WTC11 (cell line): ENCODE measurements at regions not wholly inside any gene's neighbourhood (a gene's known extent, or its start where the extent isn't known, plus 50 kb on each side); places are given as distances from the start of the nearest gene placed in this dataset.

Experiments
- ATAC-seq: fragments of 200-7000 bp; cut with Tn5 transposase; 2 replicates; pipeline ENCODE4 v1.10.0; 2021; ENCODE audit warnings: mild to moderate bottlenecking, moderate library complexity
- CTCF ChIA-PET: fragments of 300-600 bp; sonication (Branson Sonifier 250); formaldehyde crosslinking; loops from one replicate; lab custom pipeline; 2021; ENCODE audit warnings: antibody characterized with exemption; lab: Charles Lee
- POLR2A ChIA-PET: fragments of 350-600 bp; sonication (Branson Sonifier 250); formaldehyde crosslinking; loops from one replicate; lab custom pipeline; 2021; ENCODE audit warnings: antibody characterized with exemption; lab: Charles Lee
- DNase-seq: peaks from one replicate; pipeline ENCODE4 v3.0.0; 2021; ENCODE audit warnings: low spot score
- H3K27ac Mint-ChIP-seq: 2 replicates; pipeline ENCODE4 v1.8.0; 2021; ENCODE audit warnings: mixed read lengths
- H3K27me3 Mint-ChIP-seq: 2 replicates; pipeline ENCODE4 v1.8.0; 2021; ENCODE audit warnings: low read depth, mild to moderate bottlenecking, moderate library complexity, mixed read lengths
- H3K36me3 Mint-ChIP-seq: 2 replicates; pipeline ENCODE4 v1.8.0; 2021; ENCODE audit warnings: mixed read lengths
- H3K4me1 Mint-ChIP-seq: 2 replicates; pipeline ENCODE4 v1.8.0; 2022; ENCODE audit warnings: mixed read lengths
- H3K4me3 Mint-ChIP-seq: 2 replicates; pipeline ENCODE4 v1.8.0; 2021; ENCODE audit warnings: mild to moderate bottlenecking, moderate library complexity, mixed read lengths
- H3K9me3 Mint-ChIP-seq: 2 replicates; pipeline ENCODE4 v1.8.0; 2021; ENCODE audit warnings: mixed read lengths
- ATF6 ChIP-seq: sonication (generic); formaldehyde crosslinking; IDR thresholded peaks from 2 replicates; pipeline ENCODE4 v1.8.1; 2023; ENCODE audit warnings: mild to moderate bottlenecking, missing genetic modification reagents
- CBFB ChIP-seq: sonication (generic); formaldehyde crosslinking; IDR thresholded peaks from 2 replicates; pipeline ENCODE4 v1.8.1; 2022; ENCODE audit warnings: mild to moderate bottlenecking, low read depth, missing genetic modification reagents
- E2F4 ChIP-seq: sonication (generic); formaldehyde crosslinking; IDR thresholded peaks from 2 replicates; pipeline ENCODE4 v1.8.1; 2022; ENCODE audit warnings: low read depth, mild to moderate bottlenecking, moderate library complexity, missing genetic modification reagents, borderline replicate concordance
- E2F5 ChIP-seq: sonication (generic); formaldehyde crosslinking; IDR thresholded peaks from 2 replicates; pipeline ENCODE4 v1.8.1; 2022; ENCODE audit warnings: mild to moderate bottlenecking, moderate library complexity, missing genetic modification reagents
- FOXJ3 ChIP-seq: sonication (generic); formaldehyde crosslinking; IDR thresholded peaks from 2 replicates; pipeline ENCODE4 v1.9.0; 2021; ENCODE audit warnings: missing genetic modification reagents, mild to moderate bottlenecking, borderline replicate concordance
- GABPB1 ChIP-seq: sonication (generic); formaldehyde crosslinking; IDR thresholded peaks from 2 replicates; pipeline ENCODE4 v1.8.1; 2023; ENCODE audit warnings: mild to moderate bottlenecking, missing genetic modification reagents
- NFYB ChIP-seq: sonication (generic); formaldehyde crosslinking; conservative IDR thresholded peaks from 2 replicates; pipeline ENCODE4 v1.8.0; 2022; ENCODE audit warnings: low read depth, missing genetic modification reagents
- OVOL2 ChIP-seq: fragments of 250-450 bp; sonication (Bioruptor Pico); IDR thresholded peaks from 2 replicates; pipeline ENCODE4 v1.9.0; 2021; ENCODE audit warnings: mild to moderate bottlenecking, borderline replicate concordance
- PRDM15 ChIP-seq: sonication (generic); formaldehyde crosslinking; IDR thresholded peaks from 2 replicates; pipeline ENCODE4 v1.8.0; 2022; ENCODE audit warnings: missing genetic modification reagents
- SOX15 ChIP-seq: fragments of 250-450 bp; sonication (Bioruptor Pico); IDR thresholded peaks from 2 replicates; pipeline ENCODE4 v1.9.0; 2021; ENCODE audit warnings: mild to moderate bottlenecking
- TEAD4 ChIP-seq: sonication (generic); formaldehyde crosslinking; IDR thresholded peaks from 2 replicates; pipeline ENCODE4 v1.8.0; 2022; ENCODE audit warnings: mild to moderate bottlenecking, missing genetic modification reagents
- USF2 ChIP-seq: sonication (generic); formaldehyde crosslinking; IDR thresholded peaks from 2 replicates; pipeline ENCODE4 v1.8.1; 2023; ENCODE audit warnings: mild to moderate bottlenecking, missing genetic modification reagents, moderate library complexity
- ZBTB43 ChIP-seq: sonication (generic); formaldehyde crosslinking; IDR thresholded peaks from 2 replicates; pipeline ENCODE4 v1.8.1; 2023; ENCODE audit warnings: mild to moderate bottlenecking, missing genetic modification reagents
- ZNF138 ChIP-seq: sonication (generic); formaldehyde crosslinking; conservative IDR thresholded peaks from 2 replicates; pipeline ENCODE4 v1.8.1; 2022; ENCODE audit warnings: mild to moderate bottlenecking, moderate library complexity, missing genetic modification reagents
- ZNF232 ChIP-seq: sonication (generic); formaldehyde crosslinking; IDR thresholded peaks from 2 replicates; pipeline ENCODE4 v1.8.0; 2022; ENCODE audit warnings: mild to moderate bottlenecking, missing genetic modification reagents
- ZNF512 ChIP-seq: sonication (generic); formaldehyde crosslinking; IDR thresholded peaks from 2 replicates; pipeline ENCODE4 v1.8.1; 2022; ENCODE audit warnings: missing genetic modification reagents, borderline replicate concordance

GRCh38 chr6:105691971-105692370 is 289.1 kb upstream of the PREP start:
- Mint-ChIP-seq H3K9me3 (peaks cover 25% of the 10 kb centered on the region), H3K27me3 (no peaks in the 10 kb centered on the region; the same call in 1 of the 2 replicates), H3K36me3 (peaks cover 14% of the 10 kb centered on the region), H3K4me1 (peaks cover 28% of the 10 kb centered on the region), H3K4me3 (no peak overlapping the region), H3K27ac (no peak overlapping the region)
- no peak for DNase-seq
- ATAC-seq: no peak
- ChIA-PET CTCF (no interaction called here), POLR2A (no interaction called here)
- no peak for TF ChIP-seq USF2 (CRISPR knock-in tag)
- TF ChIP-seq ZNF232 (CRISPR knock-in tag): no peak
- TF ChIP-seq ZNF512 (CRISPR knock-in tag): no peak
- no peak for TF ChIP-seq E2F5 (CRISPR knock-in tag)
- no peak for TF ChIP-seq E2F4
- no peak for TF ChIP-seq TEAD4 (CRISPR knock-in tag)
- TF ChIP-seq ZNF138 (CRISPR knock-in tag): no peak
- no peak for TF ChIP-seq SOX15
- no peak for TF ChIP-seq FOXJ3 (CRISPR knock-in tag)
- no peak for TF ChIP-seq GABPB1 (CRISPR knock-in tag)
- TF ChIP-seq ZBTB43 (CRISPR knock-in tag): no peak
- no peak for TF ChIP-seq NFYB
- no peak for TF ChIP-seq CBFB (CRISPR knock-in tag)
- TF ChIP-seq ATF6 (CRISPR knock-in tag): no peak
- no peak for TF ChIP-seq OVOL2 (CRISPR knock-in tag)
- TF ChIP-seq PRDM15 (CRISPR knock-in tag): no peak
